Gastroesophageal sphincter (tissue), 3 donors: ENCODE measurements at regions not wholly inside any gene's neighbourhood (a gene's known extent, or its start where the extent isn't known, plus 50 kb on each side); places are given as distances from the start of the nearest gene placed in this dataset.

Source experiments
- EP300 ChIP-seq: sonication (generic); formaldehyde crosslinking; IDR thresholded peaks from one replicate; pipeline ENCODE4 v1.6.1; 2017; ENCODE audit warnings: antibody characterized with exemption, mild to moderate bottlenecking
- POLR2A ChIP-seq, 2 donors: fragments of 450-650 bp; IDR thresholded peaks; one replicate each; pipeline ENCODE4 v1.6.1; 2017; ENCODE audit warnings: antibody characterized with exemption in 2 of 2, mild to moderate bottlenecking in 2 of 2, moderate library complexity in 1 of 2
- TF ChIP-seq, protein P1 (sequence below), 4 experiments: fragments of 200-600 bp in 2 of 4; fragments of 450-650 bp in 2 of 4; sonication (generic) in 1 of 4; IDR thresholded peaks; one replicate each; pipeline ENCODE4 v1.5.1; 2017 to 2019; ENCODE audit warnings: antibody characterized with exemption in 4 of 4, mild to moderate bottlenecking in 2 of 4, moderate library complexity in 2 of 4

DNA sequence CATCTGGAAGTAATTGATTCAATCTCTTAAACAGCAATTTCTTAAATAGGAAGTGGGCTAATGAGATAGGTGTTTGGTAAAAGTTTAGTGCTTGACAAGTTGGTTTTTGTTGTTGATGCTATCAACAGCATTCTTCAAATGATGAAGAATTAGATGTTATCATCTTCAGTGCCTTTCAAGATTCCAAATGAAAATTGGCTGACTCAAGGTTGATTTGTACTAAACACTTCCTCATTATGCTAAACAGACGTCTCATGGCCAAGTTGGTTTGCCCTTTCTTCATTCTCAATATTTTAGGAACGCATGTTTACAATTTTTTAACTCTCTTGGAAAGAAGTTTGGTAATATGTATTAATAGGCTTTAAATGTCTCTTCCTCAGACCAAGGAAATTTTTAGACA lies 86.0 kb downstream of the MID1IP1 start:
- TF ChIP-seq, protein P1, sequence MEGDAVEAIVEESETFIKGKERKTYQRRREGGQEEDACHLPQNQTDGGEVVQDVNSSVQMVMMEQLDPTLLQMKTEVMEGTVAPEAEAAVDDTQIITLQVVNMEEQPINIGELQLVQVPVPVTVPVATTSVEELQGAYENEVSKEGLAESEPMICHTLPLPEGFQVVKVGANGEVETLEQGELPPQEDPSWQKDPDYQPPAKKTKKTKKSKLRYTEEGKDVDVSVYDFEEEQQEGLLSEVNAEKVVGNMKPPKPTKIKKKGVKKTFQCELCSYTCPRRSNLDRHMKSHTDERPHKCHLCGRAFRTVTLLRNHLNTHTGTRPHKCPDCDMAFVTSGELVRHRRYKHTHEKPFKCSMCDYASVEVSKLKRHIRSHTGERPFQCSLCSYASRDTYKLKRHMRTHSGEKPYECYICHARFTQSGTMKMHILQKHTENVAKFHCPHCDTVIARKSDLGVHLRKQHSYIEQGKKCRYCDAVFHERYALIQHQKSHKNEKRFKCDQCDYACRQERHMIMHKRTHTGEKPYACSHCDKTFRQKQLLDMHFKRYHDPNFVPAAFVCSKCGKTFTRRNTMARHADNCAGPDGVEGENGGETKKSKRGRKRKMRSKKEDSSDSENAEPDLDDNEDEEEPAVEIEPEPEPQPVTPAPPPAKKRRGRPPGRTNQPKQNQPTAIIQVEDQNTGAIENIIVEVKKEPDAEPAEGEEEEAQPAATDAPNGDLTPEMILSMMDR (IDR thresholded peaks at IDR 0.05), result no peak
- no peak for TF ChIP-seq EP300
- no peak for TF ChIP-seq POLR2A (IDR thresholded peaks at IDR 0.05)
